Fibroblast of the aortic adventitia (primary cell): ENCODE measurements at regions not wholly inside any gene's neighbourhood (a gene's known extent, or its start where the extent isn't known, plus 50 kb on each side); places are given as distances from the start of the nearest gene placed in this dataset.
"Not testable (repeated sequence)": the region's sequence is repeated elsewhere in the genome, so short reads cannot be mapped to it uniquely, and the experiment has no call there.

Experiments used
- DNase-seq: peaks from one replicate; pipeline ENCODE4 v3.0.0-alpha.2; 2010; ENCODE audit warnings: low read depth
- H3K4me3 ChIP-seq: 2 replicates; pipeline ENCODE4 v1.5.1; 2011; ENCODE audit warnings: low read depth, mild to moderate bottlenecking, control low read depth, low read length, moderate library complexity
- TF ChIP-seq, protein P1 (sequence below): IDR thresholded peaks from 2 replicates; pipeline ENCODE4 v1.5.1; 2011; ENCODE audit warnings: mild to moderate bottlenecking, low read length, control low read depth, inconsistent platforms; ENCODE audit not compliant: insufficient read depth

DNA sequence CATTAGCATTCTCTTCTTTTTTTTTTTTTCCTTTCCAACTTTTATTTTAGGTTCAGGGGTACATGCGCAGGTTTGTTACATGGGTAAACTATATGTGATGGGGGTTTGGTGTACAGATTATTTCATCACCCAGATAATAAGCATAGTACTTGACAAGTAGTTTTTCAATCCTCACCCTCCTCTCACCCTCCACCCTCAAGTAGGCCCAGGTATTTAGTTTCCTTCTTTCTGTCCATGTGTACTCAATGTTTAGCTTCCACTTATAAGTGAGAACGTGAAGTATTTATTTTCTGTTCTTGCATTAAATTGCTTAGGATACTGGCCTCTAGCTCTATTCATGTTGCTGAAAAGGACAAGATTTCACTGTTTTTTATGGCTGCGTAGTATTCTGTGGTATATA is 140.8 kb upstream of the PGRMC2 start:
- TF ChIP-seq, protein P1, sequence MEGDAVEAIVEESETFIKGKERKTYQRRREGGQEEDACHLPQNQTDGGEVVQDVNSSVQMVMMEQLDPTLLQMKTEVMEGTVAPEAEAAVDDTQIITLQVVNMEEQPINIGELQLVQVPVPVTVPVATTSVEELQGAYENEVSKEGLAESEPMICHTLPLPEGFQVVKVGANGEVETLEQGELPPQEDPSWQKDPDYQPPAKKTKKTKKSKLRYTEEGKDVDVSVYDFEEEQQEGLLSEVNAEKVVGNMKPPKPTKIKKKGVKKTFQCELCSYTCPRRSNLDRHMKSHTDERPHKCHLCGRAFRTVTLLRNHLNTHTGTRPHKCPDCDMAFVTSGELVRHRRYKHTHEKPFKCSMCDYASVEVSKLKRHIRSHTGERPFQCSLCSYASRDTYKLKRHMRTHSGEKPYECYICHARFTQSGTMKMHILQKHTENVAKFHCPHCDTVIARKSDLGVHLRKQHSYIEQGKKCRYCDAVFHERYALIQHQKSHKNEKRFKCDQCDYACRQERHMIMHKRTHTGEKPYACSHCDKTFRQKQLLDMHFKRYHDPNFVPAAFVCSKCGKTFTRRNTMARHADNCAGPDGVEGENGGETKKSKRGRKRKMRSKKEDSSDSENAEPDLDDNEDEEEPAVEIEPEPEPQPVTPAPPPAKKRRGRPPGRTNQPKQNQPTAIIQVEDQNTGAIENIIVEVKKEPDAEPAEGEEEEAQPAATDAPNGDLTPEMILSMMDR: no peak
- DNase-seq: no peak
- peak overlapping the region; percentile 45 for H3K4me3 ChIP-seq

DNA sequence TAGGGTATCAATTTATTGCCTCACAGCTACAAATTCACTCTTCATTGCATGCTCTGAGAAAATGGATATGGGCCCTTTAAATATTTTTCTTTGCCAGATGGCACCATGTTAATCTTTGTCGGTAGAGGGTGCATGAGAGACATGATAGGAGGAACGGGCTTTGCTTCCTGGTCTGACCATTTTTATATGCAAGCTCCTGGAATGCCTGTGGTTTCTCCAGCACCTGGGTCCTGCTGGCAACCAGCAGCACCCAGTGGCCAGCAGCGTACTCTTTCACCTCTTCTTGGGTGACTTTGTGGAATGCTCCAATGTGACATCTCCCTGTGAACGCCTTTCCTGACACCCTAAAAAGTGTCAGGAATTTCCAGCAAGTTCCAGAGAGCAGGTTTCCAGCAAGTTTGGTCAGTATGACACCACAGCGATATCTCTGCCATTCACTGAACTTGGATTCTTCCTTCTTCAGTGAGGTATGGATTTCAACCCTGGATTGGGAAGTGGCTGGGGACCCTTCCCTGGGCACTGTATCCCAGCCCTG is 140.3 kb upstream of the PGRMC2 start:
- H3K4me3 ChIP-seq: peak overlapping the region; percentile 45
- TF ChIP-seq, protein P1: peak; percentile 52
- peak; percentile 84 for DNase-seq

DNA sequence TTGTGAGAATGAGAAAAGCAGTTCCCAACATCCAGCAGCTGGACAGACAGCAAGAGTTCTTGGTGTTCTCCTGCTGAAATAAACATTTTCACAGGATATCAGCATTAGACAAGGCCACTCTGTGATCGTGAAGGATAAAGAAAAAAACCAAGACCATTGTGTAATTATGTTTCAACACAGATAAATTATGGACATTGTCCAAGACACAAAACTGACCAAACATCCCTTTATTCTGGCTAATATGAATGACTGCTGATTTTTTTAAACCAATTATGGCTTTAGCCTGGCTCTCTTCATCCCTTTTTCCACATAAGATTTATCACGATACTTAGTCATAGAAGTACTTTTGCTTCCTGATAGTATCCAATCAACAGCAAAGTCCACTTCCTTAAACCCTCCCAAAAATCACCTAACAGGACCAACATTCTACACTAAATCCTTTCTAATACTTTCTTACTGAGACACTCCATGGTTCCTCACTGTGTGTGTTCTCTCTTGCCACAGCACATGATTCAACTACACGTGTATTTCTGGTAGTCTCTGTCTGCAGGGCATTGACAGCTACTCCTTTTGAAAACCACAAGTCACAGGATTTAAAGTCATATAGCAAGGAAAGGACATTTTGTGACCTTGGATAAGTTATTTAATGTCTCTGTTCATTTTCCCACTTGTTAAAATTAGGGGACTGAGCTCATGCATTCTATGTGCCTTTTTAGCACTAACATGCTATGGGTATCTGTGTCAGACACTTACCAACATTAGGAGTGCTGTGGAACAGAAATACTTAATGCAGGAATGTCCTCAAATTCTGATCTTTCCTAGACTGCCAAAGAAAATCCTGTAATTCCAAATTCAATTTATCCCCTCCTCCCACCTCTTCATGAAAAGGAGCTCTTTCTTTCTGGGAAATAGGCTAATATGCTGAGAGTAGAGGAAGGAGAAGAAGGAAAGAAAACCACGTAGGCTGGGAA is 137.2 kb upstream of the PGRMC2 start:
- peak; percentile 82 for DNase-seq
- TF ChIP-seq, protein P1: no peak
- no peak overlapping the region for H3K4me3 ChIP-seq

DNA sequence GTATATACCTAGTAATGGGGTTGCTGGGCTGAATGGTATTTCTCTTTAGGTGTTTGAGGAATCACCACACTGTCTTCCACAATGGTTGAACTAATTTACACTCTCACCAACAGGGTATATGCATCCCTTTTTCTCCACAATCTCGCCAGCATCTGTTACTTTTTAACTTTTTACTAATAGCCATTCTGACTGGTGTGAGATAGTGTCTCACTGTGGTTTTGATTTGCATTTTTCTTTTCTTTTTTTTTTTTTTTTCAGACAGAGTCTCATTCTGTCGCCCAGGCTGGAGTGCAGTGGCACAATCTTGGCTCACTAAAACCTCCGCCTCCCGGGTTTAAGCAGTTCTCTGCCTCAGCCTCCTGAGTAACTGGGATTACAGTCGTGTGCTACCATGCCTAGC is 134.7 kb upstream of the PGRMC2 start:
- H3K4me3 ChIP-seq, DNase-seq: not testable (repeated sequence)

DNA sequence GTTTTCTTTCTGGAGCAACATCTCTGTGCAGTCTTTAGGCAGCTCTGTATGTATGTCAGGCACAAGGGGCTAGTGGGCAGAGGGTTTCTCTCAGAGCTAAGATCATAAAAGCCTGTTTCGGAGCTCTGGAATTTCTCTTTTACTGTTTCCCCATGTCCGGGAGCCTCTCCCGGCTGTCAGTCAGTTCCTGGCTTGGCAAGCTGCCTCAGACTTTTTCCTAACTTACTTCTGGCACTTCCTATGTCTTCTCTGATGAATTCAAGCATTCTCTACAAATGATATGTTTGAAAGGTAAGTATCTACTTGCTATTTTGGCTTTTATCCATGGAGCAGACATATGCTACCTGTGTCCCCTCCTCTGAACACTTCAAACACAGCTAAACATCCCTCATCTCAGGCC is 129.3 kb upstream of the PGRMC2 start:
- H3K4me3 ChIP-seq: no peak overlapping the region
- TF ChIP-seq, protein P1: no peak
- peak; percentile 21 for DNase-seq

DNA sequence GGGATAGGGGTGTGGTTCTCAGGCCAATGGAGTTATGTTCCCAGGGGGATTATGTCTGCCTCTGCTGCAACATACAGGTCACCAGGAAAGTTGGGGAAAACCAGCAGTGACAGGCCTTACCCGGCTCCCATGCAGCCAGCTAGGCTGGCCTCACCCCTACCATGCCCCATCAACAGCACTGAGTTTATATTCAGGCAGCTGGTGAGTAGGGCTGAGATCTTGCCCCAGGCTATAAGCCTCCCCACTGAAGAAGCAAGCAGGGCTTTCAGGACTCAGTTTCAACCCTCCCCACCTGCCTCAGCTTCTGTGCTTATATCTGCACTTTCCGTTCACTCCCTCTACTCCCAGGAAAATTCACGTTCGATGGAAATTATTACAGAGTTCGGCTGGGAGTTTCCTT is 122.4 kb upstream of the PGRMC2 start:
- TF ChIP-seq, protein P1: no peak
- H3K4me3 ChIP-seq: no peak overlapping the region
- DNase-seq: no peak

DNA sequence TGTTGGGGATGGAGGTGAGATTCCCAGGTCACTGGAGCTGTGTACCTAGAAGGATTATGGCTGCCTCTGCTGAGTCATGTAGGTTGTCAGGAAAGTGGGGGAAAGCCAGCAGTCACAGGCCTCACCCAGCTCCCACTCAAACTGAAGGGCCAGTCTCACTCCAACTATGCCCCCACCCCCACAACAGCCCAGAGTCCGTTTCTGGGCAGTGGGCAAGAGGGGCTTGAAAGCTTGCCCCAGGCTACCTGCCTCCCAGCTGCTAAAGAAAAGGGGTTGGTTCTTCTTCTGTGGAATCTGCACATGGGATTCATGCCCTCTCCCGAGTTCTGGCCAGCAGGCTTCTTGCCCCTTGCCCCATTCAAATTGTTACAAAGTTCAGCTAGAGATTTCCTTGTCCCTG is 116.0 kb upstream of the PGRMC2 start:
- no peak overlapping the region for H3K4me3 ChIP-seq
- TF ChIP-seq, protein P1: no peak
- no peak for DNase-seq
